H1 (cell line): ENCODE measurements at regions not wholly inside any gene's neighbourhood (a gene's known extent, or its start where the extent isn't known, plus 50 kb on each side); places are given as distances from the start of the nearest gene placed in this dataset.

Source experiments
- CTCF ChIA-PET: fragments of 300-600 bp; sonication (Branson Sonifier 250); formaldehyde crosslinking; loops from one replicate; lab custom pipeline; 2021; ENCODE audit not compliant: partially characterized antibody; lab: Charles Lee
- POLR2A ChIA-PET: fragments of 300-600 bp; sonication (Branson Sonifier 250); formaldehyde crosslinking; loops from one replicate; lab custom pipeline; 2021; ENCODE audit warnings: inconsistent platforms; ENCODE audit not compliant: partially characterized antibody; lab: Charles Lee
- DNase-seq, 2 experiments: peaks; one replicate each; pipeline versions ENCODE4 v3.0.0 to v3.0.0-alpha.2; 2010 to 2022; ENCODE audit warnings: low spot score in 2 of 2, low read depth in 1 of 2, mixed read lengths in 1 of 2
- FAIRE-seq: peaks from 2 replicates; lab custom pipeline; 2011; peaks lifted over from hg19 to GRCh38; lab: Jason Lieb, UNC
- H2AFZ ChIP-seq: 2 replicates; pipeline ENCODE4 v1.8.1; 2012; ENCODE audit warnings: low read length, inconsistent platforms
- H2AK5ac ChIP-seq: 2 replicates; pipeline ENCODE4 v1.6.1; 2013; ENCODE audit warnings: low read depth, low read length
- H2BK120ac ChIP-seq: replicated peaks from 2 replicates; pipeline ENCODE3; 2013; ENCODE audit warnings: low read depth, low read length, inconsistent platforms
- H2BK12ac ChIP-seq: 2 replicates; pipeline ENCODE4 v1.6.1; 2013; ENCODE audit warnings: low read depth, low read length
- H2BK15ac ChIP-seq: 2 replicates; pipeline ENCODE4 v1.6.1; 2013; ENCODE audit warnings: low read length
- H2BK20ac ChIP-seq: 2 replicates; pipeline ENCODE4 v1.6.1; 2013; ENCODE audit warnings: low read length
- H2BK5ac ChIP-seq: 2 replicates; pipeline ENCODE4 v1.6.1; 2013; ENCODE audit warnings: low read depth, low read length
- H3K14ac ChIP-seq: 2 replicates; pipeline ENCODE4 v1.6.1; 2013; ENCODE audit warnings: inconsistent platforms; ENCODE audit not compliant: insufficient read length
- H3K18ac ChIP-seq: 2 replicates; pipeline ENCODE4 v1.6.1; 2013; ENCODE audit warnings: low read length; ENCODE audit errors: extremely low read depth
- H3K23ac ChIP-seq: 2 replicates; pipeline ENCODE4 v1.6.1; 2013; ENCODE audit warnings: inconsistent platforms; ENCODE audit not compliant: insufficient read length
- H3K23me2 ChIP-seq: 2 replicates; pipeline ENCODE4 v1.6.1; 2013; ENCODE audit warnings: low read depth, low read length
- H3K27ac ChIP-seq: 2 replicates; pipeline ENCODE4 v1.6.1; 2011; ENCODE audit warnings: low read depth, low read length, inconsistent platforms
- H3K27me3 ChIP-seq, 4 experiments: replicated peaks in 1 of 4; 1 replicate in 1 of 4; 2 replicates in 3 of 4; pipeline versions ENCODE4 v1.6.1 to v1.8.1; 2011 to 2013; ENCODE audit warnings: low read length in 3 of 4, mild to moderate bottlenecking in 3 of 4, inconsistent platforms in 2 of 4, mixed read lengths in 2 of 4, moderate library complexity in 1 of 4; ENCODE audit not compliant: control insufficient read depth in 3 of 4, insufficient read depth in 3 of 4; ENCODE audit errors: extremely low read depth in 1 of 4
- H3K36me3 ChIP-seq, 4 experiments: 2 replicates each; pipeline versions ENCODE4 v1.6.1 to v1.8.1; 2011 to 2013; ENCODE audit warnings: mild to moderate bottlenecking in 4 of 4, low read length in 3 of 4, moderate library complexity in 2 of 4, control low read depth in 1 of 4, inconsistent platforms in 1 of 4; ENCODE audit not compliant: insufficient read depth in 4 of 4, control insufficient read depth in 2 of 4
- H3K4ac ChIP-seq: replicated peaks from 2 replicates; pipeline ENCODE3; 2013; ENCODE audit warnings: low read length, low read depth, mixed read lengths, inconsistent platforms; ENCODE audit not compliant: insufficient read length
- H3K4me1 ChIP-seq, 4 experiments: replicated peaks in 1 of 4; 1 replicate in 1 of 4; 2 replicates in 3 of 4; pipeline versions ENCODE4 v1.6.1 to v1.8.1; 2011 to 2013; ENCODE audit warnings: low read length in 3 of 4, inconsistent platforms in 2 of 4, mixed read lengths in 1 of 4; ENCODE audit not compliant: insufficient read depth in 4 of 4, control insufficient read depth in 3 of 4
- H3K4me2 ChIP-seq, 2 experiments: 2 replicates each; pipeline versions ENCODE4 v1.6.1 to v1.8.1; 2011 to 2013; ENCODE audit warnings: low read depth in 2 of 2, low read length in 2 of 2, control low read depth in 1 of 2, inconsistent platforms in 1 of 2, mild to moderate bottlenecking in 1 of 2; ENCODE audit not compliant: insufficient read depth in 1 of 2
- H3K4me3 ChIP-seq, 4 experiments: fragments of 200-600, 300-600 bp in 1 of 4; sonication (generic), shearing (Covaris generic), sonication (Bioruptor Twin) in 1 of 4; 2 replicates each; pipeline versions ENCODE4 v1.5.1 to v1.8.1; 2011 to 2016; ENCODE audit warnings: low read length in 4 of 4, low read depth in 3 of 4, control low read depth in 2 of 4, inconsistent platforms in 2 of 4, mild to moderate bottlenecking in 2 of 4, mixed read lengths in 1 of 4, moderate library complexity in 1 of 4; ENCODE audit not compliant: insufficient read depth in 2 of 4; ENCODE audit errors: extremely low read depth in 1 of 4
- H3K56ac ChIP-seq: replicated peaks from 2 replicates; pipeline ENCODE3; 2013; ENCODE audit warnings: low read depth, mild to moderate bottlenecking, mixed read lengths, low read length, inconsistent platforms; ENCODE audit not compliant: insufficient read length
- H3K79me1 ChIP-seq: 2 replicates; pipeline ENCODE4 v1.6.1; 2013; ENCODE audit warnings: low read depth, low read length, control low read depth
- H3K79me2 ChIP-seq, 2 experiments: 2 replicates each; pipeline versions ENCODE4 v1.6.1 to v1.8.1; 2012 to 2013; ENCODE audit warnings: low read length in 2 of 2, mild to moderate bottlenecking in 2 of 2, inconsistent platforms in 1 of 2; ENCODE audit not compliant: insufficient read depth in 2 of 2, control insufficient read depth in 1 of 2
- H3K9ac ChIP-seq, 4 experiments: replicated peaks in 1 of 4; 1 replicate in 1 of 4; 2 replicates in 3 of 4; pipeline versions ENCODE4 v1.6.1 to v1.8.1; 2011 to 2013; ENCODE audit warnings: low read depth in 3 of 4, low read length in 3 of 4, control low read depth in 2 of 4, mild to moderate bottlenecking in 2 of 4, moderate library complexity in 2 of 4, inconsistent platforms in 1 of 4; ENCODE audit errors: extremely low read depth in 1 of 4
- H3K9me3 ChIP-seq, 2 experiments: 2 replicates each; pipeline versions ENCODE4 v1.6.1 to v1.8.1; 2012 to 2013; ENCODE audit warnings: mild to moderate bottlenecking in 2 of 2, moderate library complexity in 2 of 2, control low read depth in 1 of 2, inconsistent platforms in 1 of 2, low read depth in 1 of 2, low read length in 1 of 2, mixed read lengths in 1 of 2; ENCODE audit not compliant: insufficient read depth in 2 of 2
- H4K20me1 ChIP-seq, 2 experiments: replicated peaks in 1 of 2; 2 replicates each; pipeline versions ENCODE3 to v1.8.1; 2011 to 2013; ENCODE audit warnings: inconsistent platforms in 2 of 2, low read length in 2 of 2, mild to moderate bottlenecking in 1 of 2; ENCODE audit not compliant: insufficient read depth in 2 of 2, control insufficient read depth in 1 of 2
- H4K5ac ChIP-seq: 2 replicates; pipeline ENCODE4 v1.6.1; 2013; ENCODE audit warnings: low read length, low read depth, mixed read lengths, inconsistent platforms; ENCODE audit not compliant: insufficient read length
- H4K8ac ChIP-seq: 2 replicates; pipeline ENCODE4 v1.8.0; 2013; ENCODE audit warnings: mild to moderate bottlenecking, moderate library complexity, low read length, inconsistent platforms; ENCODE audit not compliant: insufficient read depth; ENCODE audit errors: extremely low read depth
- H4K91ac ChIP-seq: replicated peaks from 2 replicates; pipeline ENCODE3; 2013; ENCODE audit warnings: low read length, mixed read lengths, inconsistent platforms; ENCODE audit not compliant: insufficient read length
- CEBPB ChIP-seq: IDR thresholded peaks from 2 replicates; pipeline ENCODE4 v1.6.1; 2012; ENCODE audit warnings: low read depth, low read length
- EZH2 ChIP-seq: fragments of 200-600 bp; sonication (generic); IDR thresholded peaks from 2 replicates; pipeline ENCODE4 v1.7.1; 2012; ENCODE audit warnings: low read depth, mild to moderate bottlenecking, moderate library complexity, low read length, inconsistent platforms; ENCODE audit not compliant: severe bottlenecking
- GTF2F1 ChIP-seq: IDR thresholded peaks from 2 replicates; pipeline ENCODE4 v1.6.1; 2012; ENCODE audit warnings: low read depth, low read length, improper control_type of control experiment, borderline replicate concordance
- HDAC2 ChIP-seq, 2 experiments: fragments of 300-600 bp in 1 of 2; sonication (generic) in 1 of 2; IDR thresholded peaks; 2 replicates each; pipeline ENCODE4 v1.6.1; 2011 to 2012; ENCODE audit warnings: low read depth in 2 of 2, low read length in 2 of 2, mild to moderate bottlenecking in 2 of 2, moderate library complexity in 2 of 2, borderline replicate concordance in 1 of 2, inconsistent platforms in 1 of 2
- HDAC6 ChIP-seq: IDR thresholded peaks from one replicate; pipeline ENCODE4 v1.7.1; 2012; ENCODE audit warnings: low read depth, mild to moderate bottlenecking, inconsistent platforms, low read length, moderate library complexity
- KDM1A ChIP-seq: fragments of 200-600, 300-600 bp; sonication (generic); IDR thresholded peaks from 2 replicates; pipeline ENCODE4 v1.7.1; 2016; ENCODE audit warnings: mild to moderate bottlenecking, low read length, borderline replicate concordance
- NRF1 ChIP-seq: IDR thresholded peaks from 2 replicates; pipeline ENCODE4 v1.6.1; 2011; ENCODE audit warnings: mild to moderate bottlenecking, low read depth, low read length, improper control_type of control experiment
- POLR2A ChIP-seq, 2 experiments: IDR thresholded peaks; 1 replicate in 1 of 2; 2 replicates in 1 of 2; pipeline ENCODE4 v1.6.1; 2011; ENCODE audit warnings: low read depth in 2 of 2, low read length in 2 of 2, mild to moderate bottlenecking in 2 of 2; ENCODE audit errors: control extremely low read depth in 1 of 2
- SIRT6 ChIP-seq: IDR thresholded peaks from one replicate; pipeline ENCODE4 v1.7.1; 2012; ENCODE audit warnings: low read length, inconsistent platforms
- SIX5 ChIP-seq: IDR thresholded peaks from 2 replicates; pipeline ENCODE4 v1.6.1; 2011; ENCODE audit warnings: mild to moderate bottlenecking, low read depth, low read length
- SP1 ChIP-seq: IDR thresholded peaks from 2 replicates; pipeline ENCODE4 v1.6.1; 2011; ENCODE audit warnings: low read depth, low read length
- TEAD4 ChIP-seq: IDR thresholded peaks from 2 replicates; pipeline ENCODE4 v1.6.1; 2012; ENCODE audit warnings: low read depth, low read length, inconsistent platforms, mixed read lengths
- WGBS, 2 experiments: shearing (Covaris generic) in 1 of 2; methylation state at CpG; one replicate each; pipeline versions ENCODE4 v1.1.6 to v1.1.7; 2013 to 2015; ENCODE audit warnings: low lambda C conversion rate in 2 of 2, mixed read lengths in 2 of 2, inconsistent platforms in 1 of 2, low coverage in 1 of 2, missing lambda C conversion rate in 1 of 2; ENCODE audit not compliant: insufficient replicate concordance in 2 of 2, insufficient coverage in 1 of 2, insufficient read length in 1 of 2; ENCODE audit errors: extremely low coverage in 1 of 2, missing lambda C conversion rate in 1 of 2; 5-methylcytosine and 5-hydroxymethylcytosine counted together
- TF ChIP-seq, protein P1 (sequence below): IDR thresholded peaks from 2 replicates; pipeline ENCODE4 v1.6.1; 2011; ENCODE audit warnings: low read depth, mild to moderate bottlenecking, low read length; ENCODE audit not compliant: insufficient read depth
- TF ChIP-seq, protein P2 (sequence below): IDR thresholded peaks from 2 replicates; pipeline ENCODE4 v1.6.1; 2011; ENCODE audit warnings: low read length, improper control_type of control experiment

DNA sequence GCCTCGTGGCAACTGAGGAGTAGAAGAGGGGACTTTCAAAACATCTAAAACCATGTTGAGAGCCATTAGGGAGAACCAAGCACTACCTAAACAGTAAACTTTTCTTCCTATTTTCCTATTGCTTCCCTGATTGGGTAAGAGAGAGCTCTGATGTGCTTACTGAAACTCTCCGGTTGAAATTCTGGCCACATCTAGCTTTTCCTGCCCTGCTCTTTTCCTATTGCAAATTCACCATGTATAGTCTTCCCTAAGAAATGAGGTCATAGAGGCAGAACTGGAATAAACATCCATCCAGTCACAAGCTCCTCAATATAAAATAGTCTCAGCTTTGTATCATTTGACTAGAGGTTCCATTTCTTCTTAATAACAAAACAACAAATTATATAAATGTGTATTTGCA, 199.5 kb upstream of the CNR1 start:
- H3K79me1 ChIP-seq: no peaks in the 10 kb centered on the region
- H3K9me3 ChIP-seq: no peaks in the 10 kb centered on the region
- H4K20me1 ChIP-seq: no peaks in the 10 kb centered on the region
- no peak overlapping the region for H4K91ac ChIP-seq
- no peak overlapping the region for H2BK5ac ChIP-seq
- ChIA-PET POLR2A (no interaction called here), CTCF (interaction anchor here (1.1 to 2.0 kb wide), 2 partner anchors 9 to 11 kb away, joined by 3 to 5 read pairs; no protein-coding TSS in a partner anchor)
- H3K27ac ChIP-seq: no peak overlapping the region
- no peak overlapping the region for H2BK20ac ChIP-seq
- H3K23ac ChIP-seq: no peak overlapping the region
- H3K18ac ChIP-seq: no peak overlapping the region
- 85% methylated on average over 2 of the region's 2 CpGs; no CpG with 5 or more reads in 1 of the 2 experiments for whole genome bisulfite sequencing, 2 experiments
- H2BK15ac ChIP-seq: no peak overlapping the region
- no peak overlapping the region for H2AFZ ChIP-seq
- H3K23me2 ChIP-seq: no peaks in the 10 kb centered on the region
- no peak overlapping the region for H2BK120ac ChIP-seq
- no peak for DNase-seq
- H3K4me2 ChIP-seq: no peak overlapping the region
- no peaks in the 10 kb centered on the region for H3K27me3 ChIP-seq
- no peaks in the 10 kb centered on the region for H3K36me3 ChIP-seq
- H3K4ac ChIP-seq: no peak overlapping the region
- H3K9ac ChIP-seq: no peak overlapping the region
- H2BK12ac ChIP-seq: no peak overlapping the region
- no peak overlapping the region for H4K8ac ChIP-seq
- H2AK5ac ChIP-seq: no peak overlapping the region
- no peak overlapping the region for H4K5ac ChIP-seq
- no peaks in the 10 kb centered on the region for H3K4me1 ChIP-seq
- no peak for FAIRE-seq
- no peak overlapping the region for H3K14ac ChIP-seq
- no peak overlapping the region for H3K56ac ChIP-seq
- no peaks in the 10 kb centered on the region for H3K79me2 ChIP-seq
- no peak overlapping the region for H3K4me3 ChIP-seq
- TF ChIP-seq SP1 (no peak), SIX5 (no peak), POLR2A (IDR thresholded peaks at IDR 0.05; ENCODE audit: control extremely low read depth in 1 of 2, low read depth in 2 of 2, low read length in 2 of 2) (no peak), SIRT6 (no peak), HDAC2 (IDR thresholded peaks at IDR 0.05; ENCODE audit: borderline replicate concordance in 1 of 2, low read depth in 2 of 2, low read length in 2 of 2) (no peak), EZH2 (no peak), HDAC6 (no peak), GTF2F1 (no peak), TEAD4 (no peak), CEBPB (no peak), KDM1A (no peak), NRF1 (no peak)
- TF ChIP-seq, protein P1, sequence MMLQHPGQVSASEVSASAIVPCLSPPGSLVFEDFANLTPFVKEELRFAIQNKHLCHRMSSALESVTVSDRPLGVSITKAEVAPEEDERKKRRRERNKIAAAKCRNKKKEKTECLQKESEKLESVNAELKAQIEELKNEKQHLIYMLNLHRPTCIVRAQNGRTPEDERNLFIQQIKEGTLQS: no peak
- TF ChIP-seq, protein P2, sequence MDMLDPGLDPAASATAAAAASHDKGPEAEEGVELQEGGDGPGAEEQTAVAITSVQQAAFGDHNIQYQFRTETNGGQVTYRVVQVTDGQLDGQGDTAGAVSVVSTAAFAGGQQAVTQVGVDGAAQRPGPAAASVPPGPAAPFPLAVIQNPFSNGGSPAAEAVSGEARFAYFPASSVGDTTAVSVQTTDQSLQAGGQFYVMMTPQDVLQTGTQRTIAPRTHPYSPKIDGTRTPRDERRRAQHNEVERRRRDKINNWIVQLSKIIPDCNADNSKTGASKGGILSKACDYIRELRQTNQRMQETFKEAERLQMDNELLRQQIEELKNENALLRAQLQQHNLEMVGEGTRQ: no peak
